HG02798 (cell line): ENCODE measurements at regions not wholly inside any gene's neighbourhood (a gene's known extent, or its start where the extent isn't known, plus 50 kb on each side); places are given as distances from the start of the nearest gene placed in this dataset.
"Not testable (repeated sequence)": the region's sequence is repeated elsewhere in the genome, so short reads cannot be mapped to it uniquely, and the experiment has no call there.

Experiments used
- ATAC-seq: cut with Tn5 transposase; IDR thresholded peaks from one replicate; pipeline ENCODE4 v1.9.1; 2021; ENCODE audit warnings: mild to moderate bottlenecking; ENCODE audit not compliant: unreplicated experiment, poor library complexity

DNA sequence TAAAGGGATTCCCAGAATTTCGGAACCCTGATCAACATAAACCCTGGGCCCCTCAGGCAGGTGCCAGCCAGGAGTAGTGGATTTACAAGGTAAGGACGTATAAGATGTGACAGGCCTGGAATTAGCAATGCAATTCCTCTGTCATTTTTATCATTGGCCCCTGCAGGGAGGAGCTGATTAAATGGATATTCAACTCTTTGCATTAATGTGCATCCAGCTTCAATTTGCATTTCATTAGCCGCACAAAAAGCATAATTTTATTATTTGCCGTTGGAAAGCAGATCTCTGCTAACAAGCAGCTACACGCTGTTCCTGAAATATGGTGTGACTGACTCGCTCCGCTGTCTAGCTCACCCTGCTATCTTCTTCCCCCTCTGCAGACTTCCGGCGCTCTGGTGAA, 195.8 kb downstream of the RPS24 start:
- ATAC-seq: no peak

GRCh38 chr10:78229950-78230675, 196.4 kb downstream of the RPS24 start:
- ATAC-seq: no peak

DNA sequence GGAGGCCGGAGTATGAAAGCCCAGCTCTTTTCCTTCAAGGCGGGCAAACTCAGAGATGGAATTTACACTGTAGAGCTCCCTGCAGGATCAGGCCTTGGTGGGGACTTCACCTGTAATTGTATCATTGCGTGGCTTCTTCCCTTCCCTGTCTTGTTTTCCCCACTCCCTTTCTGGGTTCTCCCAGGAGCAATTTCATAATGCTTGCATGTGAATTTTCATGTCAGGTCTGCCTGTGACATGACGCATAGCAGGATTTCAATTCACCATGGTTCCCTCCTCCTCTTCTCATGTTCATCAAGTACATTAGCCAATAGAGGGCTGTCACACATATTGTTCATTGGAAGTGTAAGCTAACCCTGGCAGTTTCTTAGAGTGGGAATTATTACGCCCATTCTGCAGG, 197.7 kb downstream of the RPS24 start:
- no peak for ATAC-seq

DNA sequence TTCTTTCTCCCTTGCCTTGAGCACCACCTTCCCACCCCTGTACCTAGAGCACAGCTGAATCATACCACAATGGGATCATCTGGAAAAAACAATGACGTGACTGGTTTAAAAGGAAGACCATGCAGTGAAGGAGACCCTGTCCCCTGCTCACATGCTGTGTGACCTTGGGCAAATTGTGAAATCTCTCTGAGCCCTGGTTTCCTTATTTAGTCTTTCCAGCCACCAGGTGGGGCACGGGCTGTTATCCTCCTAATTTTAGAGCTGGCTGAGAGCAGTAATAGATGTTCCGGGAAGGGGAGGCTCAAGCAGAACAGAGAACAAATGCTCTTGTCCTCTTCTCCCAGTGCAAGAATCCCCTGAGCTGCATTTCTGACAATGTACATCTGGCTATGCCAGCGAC, 198.3 kb downstream of the RPS24 start:
- no peak for ATAC-seq

GRCh38 chr10:78236416-78237015, 202.9 kb downstream of the RPS24 start:
- ATAC-seq: no peak

DNA sequence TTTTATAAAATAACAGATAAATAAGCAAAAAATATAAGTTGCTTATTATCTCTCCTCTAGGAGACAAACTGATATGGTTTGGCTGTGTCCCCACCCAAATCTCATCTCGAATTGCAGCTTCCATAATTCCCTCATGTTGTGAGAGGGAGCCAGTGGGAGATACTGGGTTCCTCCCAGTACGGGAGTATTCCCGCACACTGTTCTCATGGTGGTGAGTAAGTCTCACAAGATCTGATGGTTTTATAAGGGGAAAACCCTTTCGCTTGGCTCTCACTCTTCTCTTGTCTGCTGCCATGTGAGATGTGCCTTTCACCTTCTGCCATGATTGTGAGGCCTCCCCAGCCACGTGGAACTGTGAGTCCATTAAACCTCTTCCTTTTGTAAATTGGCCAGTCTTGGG, 204.3 kb downstream of the RPS24 start:
- not testable (repeated sequence) for ATAC-seq

GRCh38 chr10:78247266-78247665, 213.6 kb downstream of the RPS24 start:
- ATAC-seq: no peak

DNA sequence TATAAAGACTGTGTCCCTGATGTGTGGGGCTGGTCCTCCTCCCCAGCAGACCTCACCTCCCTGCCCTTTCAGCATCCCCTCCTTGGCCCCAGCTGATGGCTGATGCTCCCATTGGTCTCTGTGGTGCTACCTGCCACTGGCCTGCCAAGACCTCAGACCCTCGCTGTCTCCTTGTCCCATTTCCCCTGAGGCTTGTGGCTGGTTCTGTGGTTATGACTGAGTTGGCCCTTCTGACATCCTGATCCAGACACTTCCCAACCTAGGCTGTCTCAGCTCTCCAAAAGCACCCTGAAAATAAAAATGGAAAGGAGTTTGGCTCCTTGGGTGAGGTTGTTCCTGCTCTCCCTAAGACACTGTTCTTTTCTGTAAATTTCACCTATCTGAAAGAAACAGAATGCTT, 214.2 kb downstream of the RPS24 start:
- no peak for ATAC-seq

DNA sequence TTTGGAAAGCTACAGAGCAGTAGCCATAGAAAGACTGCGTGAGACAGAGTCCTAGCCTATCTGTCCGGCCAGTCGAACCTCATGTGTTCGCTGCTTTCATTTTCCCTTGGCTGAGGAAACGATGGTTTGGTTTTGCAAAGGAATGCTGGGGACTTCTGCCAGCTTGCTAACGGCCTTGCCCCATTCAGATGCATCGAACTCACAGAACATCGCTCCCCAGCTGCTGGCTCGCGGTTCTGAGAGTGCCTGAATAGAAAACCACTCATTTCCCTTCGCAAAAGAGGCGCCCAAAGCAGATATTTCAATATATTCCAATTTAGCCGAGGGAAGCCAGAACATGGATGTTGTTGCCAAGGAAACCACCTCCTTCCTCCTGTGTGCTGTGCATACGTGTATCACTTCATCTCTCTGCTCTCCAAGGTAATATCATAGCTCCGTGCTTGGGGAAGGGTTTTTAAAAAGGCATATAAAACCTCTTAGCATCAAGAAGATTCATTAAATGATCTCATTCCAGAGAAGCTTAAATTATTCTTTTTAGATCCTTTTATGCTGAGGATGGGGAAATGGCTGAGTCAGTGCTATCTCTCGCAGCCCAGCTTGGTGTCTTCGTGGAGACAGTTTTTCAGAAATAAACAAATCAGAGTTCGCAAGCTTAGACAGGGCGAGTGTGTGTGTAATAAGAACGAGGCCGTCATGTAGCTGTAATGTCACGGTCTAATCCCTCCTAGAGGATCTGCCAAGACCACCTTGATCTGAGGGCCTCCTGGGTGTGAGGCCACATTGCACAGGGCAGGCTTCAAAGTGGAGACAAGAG, 215.2 kb downstream of the RPS24 start:
- no peak for ATAC-seq

- ATAC-seq: no peak
Measured at GRCh38 chr10:78249690-78250089, 216.0 kb downstream of the RPS24 start.

- no peak for ATAC-seq
Measured at GRCh38 chr10:78250313-78251015, 216.8 kb downstream of the RPS24 start.

GRCh38 chr10:78251016-78251385, 217.3 kb downstream of the RPS24 start:
- ATAC-seq: no peak

- no peak for ATAC-seq
Measured at GRCh38 chr10:78252286-78252685, 218.6 kb downstream of the RPS24 start.

- ATAC-seq: no peak
Measured at GRCh38 chr10:78253063-78253853, 219.6 kb downstream of the RPS24 start.

DNA sequence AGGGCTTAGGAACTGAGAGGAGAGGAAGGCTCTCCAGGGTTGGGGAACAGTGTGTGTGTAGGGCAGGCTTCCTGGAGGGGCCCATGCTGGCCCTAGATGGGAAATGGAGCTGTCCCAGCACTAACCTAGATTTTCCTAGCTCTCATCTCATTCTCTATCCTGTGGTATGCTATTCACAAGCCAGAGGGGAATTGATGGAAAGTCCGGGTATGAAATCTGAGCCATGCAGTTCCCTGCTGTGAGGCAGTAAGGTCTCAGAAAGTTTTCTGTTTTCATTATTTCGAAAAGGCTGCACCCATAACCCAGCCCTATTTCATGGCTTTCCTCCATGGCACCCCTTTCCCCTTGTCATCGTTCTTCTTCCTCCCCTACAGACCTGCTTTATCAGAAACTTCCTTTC, 220.3 kb downstream of the RPS24 start:
- ATAC-seq: no peak

DNA sequence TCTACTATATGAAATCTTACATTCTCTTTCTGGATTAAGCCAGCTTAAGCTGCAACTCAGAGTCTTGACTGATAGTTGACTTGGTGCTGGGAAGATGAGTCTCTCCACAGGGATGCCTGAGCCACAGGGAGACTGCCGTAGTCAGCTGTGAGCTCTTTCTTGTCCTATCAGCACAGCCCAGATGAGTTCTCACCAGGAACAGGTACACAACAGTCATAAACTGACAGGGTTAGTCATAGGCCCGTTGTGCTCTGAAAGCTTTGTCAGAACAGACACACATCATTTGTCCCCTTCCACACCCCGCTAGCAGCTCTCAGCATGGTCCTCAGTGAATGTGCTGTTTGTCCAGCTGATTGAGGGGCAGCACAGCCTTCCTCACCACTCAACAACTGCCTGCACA, 221.6 kb downstream of the RPS24 start:
- ATAC-seq: no peak

GRCh38 chr10:78255796-78256638, 222.4 kb downstream of the RPS24 start:
- no peak for ATAC-seq

GRCh38 chr10:78258323-78259030, 224.8 kb downstream of the RPS24 start:
- ATAC-seq: no peak

DNA sequence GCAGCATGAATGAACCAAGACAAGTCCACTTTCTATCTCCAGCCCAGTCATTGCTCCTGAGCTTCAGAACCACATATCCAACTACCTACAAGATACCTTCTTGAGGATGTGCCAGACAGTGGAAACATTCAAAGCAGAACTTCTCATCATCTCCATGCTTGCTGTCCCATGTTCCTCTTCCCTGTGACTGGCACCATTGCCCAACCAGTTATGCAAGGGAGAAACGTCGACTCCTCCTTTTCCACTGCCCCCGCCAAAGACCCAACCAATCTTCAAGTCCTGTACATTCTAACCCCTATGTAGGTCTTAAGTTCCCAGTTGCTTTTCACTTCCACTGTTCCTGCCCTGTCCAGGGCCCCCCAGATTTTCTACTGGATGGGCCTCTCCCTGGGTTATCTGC, 225.7 kb downstream of the RPS24 start:
- ATAC-seq: no peak
